NOMO-1 treated with dmso at 0.1 percent for 144 hours (cell line): ENCODE measurements at regions not wholly inside any gene's neighbourhood (a gene's known extent, or its start where the extent isn't known, plus 50 kb on each side); places are given as distances from the start of the nearest gene placed in this dataset.

ENCODE experiments used
- DNase-seq: peaks from one replicate; lab custom pipeline; 2025; ENCODE audit not compliant: unreplicated experiment; lab: John Stamatoyannopoulos, UW

DNA sequence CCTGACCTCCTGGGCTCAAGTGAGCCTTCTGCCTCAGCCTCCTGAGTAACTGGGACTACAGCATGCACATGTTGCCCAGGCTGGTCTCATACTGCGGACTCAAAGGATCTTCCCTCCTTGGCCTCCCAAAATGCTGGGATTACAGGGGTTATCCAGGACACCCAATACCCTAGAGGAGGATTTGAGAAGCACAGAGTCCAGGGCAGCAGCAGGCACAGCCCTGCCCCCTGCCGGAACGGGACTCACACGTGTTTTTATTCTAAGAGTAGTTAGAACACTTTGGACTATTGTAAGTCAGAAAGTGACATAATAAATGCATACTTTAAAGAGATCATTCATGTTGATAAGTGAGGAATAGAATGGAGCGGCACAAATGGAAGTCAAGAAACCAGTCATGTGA is 80.2 kb downstream of the C6orf118 start:
- DNase-seq = no peak

GRCh38 chr6:165227644-165228329 is 81.6 kb downstream of the C6orf118 start:
- no peak for DNase-seq

DNA sequence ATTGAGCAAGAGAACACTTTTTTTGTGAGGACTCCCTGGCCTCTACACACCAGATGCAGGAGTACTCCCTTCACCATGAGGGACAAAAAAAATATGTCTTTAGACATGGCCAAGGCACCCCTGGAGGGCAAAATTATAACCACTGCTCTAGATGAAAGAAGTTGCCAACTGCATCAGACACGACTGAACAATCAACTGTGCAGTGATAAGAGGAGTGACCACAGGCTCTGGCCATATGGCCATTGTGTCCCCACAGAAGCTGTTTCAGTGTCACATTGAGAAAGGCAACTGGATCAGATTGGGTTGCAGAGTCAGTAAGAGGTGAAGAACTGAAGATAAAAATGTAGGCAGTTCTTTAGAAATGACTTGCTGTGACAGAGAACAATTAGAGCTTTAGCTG is 85.7 kb downstream of the C6orf118 start:
- DNase-seq = no peak

GRCh38 chr6:165223101-165223500 is 86.3 kb downstream of the C6orf118 start:
- DNase-seq = no peak

DNA sequence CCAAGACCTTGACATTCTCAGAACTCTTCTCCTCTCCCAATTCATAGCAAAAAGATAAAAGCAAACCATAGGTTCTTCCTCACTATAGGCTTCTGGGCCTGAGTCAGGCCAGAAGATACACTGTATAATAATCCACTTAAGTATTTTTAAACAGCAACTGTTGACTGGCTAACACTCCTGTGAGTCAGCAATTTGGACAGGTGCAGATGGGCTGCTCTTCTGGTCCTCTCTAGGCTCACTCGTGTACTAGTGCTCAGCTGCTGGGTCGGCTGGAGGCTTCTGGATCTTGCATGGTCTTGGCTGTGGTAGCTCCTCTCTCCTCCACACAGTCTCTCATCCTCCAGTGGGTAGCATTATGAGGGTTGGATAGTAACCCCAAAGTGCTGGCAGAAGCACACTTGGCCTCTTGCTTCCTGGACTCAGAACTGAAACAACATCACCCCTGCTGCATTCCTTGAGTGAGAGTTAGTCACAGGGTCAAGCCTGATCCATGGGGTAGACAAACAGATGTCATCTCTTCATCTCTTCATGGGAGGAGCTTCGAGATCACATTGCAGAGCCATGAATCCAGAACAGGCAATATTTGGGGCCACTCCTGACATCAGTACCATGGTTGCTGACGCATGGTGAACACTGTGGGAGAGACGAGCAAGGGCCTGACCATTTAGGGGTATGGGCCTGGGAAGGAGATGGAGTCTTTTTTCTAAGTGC is 86.9 kb downstream of the C6orf118 start:
- no peak for DNase-seq

- DNase-seq = no peak
These were observed 89.4 kb downstream of the C6orf118 start for GRCh38 chr6:165220045-165220444.

DNA sequence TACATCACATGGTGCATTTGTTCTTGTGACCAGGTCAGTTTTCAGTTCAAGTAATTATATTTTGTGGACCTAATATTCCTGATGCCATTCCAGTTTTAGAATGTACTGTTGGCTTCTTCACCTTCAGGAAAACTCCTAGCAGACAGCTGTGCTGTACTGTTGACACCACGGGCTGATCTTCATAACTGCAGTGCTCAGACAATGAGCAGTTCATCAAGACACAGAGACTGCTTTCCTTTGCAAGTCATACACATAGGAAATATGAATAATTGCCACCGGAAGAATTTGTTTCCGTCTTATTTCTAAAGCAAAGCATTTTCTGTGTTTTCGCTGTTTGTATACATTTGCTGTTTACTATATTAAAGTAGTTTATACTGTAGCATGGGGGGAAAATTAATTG is 89.8 kb downstream of the C6orf118 start:
- no peak for DNase-seq

DNA sequence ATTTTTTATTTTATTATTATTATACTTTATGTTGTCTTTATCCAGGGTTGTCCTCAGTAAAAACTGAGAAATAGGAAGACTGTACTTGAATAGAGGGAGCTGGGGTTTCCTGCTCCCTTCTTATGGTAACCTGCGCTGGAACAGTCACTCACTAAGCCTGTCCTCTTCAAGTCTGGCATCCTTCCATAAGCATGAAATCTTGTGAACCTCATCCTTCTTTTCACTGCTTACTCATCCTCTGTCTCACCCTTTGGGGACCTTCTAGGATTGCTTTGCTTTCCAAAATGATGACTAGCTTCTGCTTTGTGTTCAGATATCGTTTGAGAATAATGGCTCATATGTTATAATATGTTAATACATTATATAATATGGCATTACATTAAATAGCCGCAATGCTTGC is 90.6 kb downstream of the C6orf118 start:
- DNase-seq = no peak

DNA sequence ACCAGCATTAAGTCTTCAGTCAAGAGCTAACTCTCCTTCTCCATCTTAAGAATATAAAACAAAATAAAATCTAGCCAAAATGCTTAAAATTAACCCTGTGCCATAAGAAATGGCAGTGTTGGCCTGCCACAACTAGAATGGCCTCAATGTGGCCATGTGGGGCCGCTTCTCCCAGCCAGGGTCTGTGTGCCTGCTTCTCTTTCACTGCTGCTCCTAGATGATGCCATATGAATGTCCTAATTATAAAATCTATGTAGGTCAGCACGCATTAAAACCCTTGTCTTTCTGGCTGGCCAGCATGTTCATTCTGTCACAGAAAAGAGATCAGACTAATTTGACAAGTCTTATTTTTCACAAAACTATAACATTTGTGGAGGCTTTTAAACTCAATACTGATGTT is 102.6 kb downstream of the C6orf118 start:
- DNase-seq = no peak

GRCh38 chr6:165205632-165206031 is 103.8 kb downstream of the C6orf118 start:
- no peak for DNase-seq

- no peak for DNase-seq
These were observed 104.4 kb downstream of the C6orf118 start for GRCh38 chr6:165204807-165205545.

- no peak for DNase-seq
These were observed 109.2 kb downstream of the C6orf118 start for GRCh38 chr6:165200178-165200577.

- no peak for DNase-seq
These were observed 117.9 kb downstream of the C6orf118 start for GRCh38 chr6:165191461-165191860.

DNA sequence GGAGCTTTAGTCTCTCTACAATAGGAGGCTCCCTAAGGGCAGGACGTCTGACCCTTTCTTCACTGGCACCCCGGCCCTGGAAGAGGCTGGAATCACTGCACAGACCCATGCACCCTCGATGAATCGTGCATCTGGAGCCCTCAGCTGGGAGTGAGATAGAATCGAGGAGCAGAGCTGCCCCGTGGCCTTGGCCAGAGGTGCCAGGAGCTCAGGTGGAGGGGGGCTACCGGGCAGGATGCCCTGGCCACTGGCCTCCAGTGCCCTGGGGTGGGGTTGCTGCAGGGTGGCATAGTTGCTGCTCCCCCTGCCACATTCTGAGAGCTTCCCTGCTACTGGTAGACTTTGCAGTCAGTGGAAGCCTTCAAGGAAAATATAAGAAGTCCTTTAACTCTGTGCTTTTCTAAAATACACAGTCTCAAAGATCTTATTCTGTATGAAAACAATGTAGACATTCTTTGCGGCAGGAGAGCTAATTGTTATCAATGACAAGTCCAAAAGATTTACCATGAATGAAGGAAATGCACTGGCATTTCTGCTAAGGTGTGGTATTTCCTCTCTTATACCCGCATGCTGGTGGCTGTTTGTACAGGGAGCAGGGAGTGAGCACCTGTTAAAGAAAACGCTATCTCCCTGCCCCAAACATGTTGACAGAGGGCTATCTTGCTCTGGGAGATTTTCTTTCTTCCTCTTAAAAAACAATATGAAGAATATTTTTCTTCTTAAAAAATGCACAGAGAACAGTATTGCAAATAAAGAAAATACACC is 122.8 kb downstream of the C6orf118 start:
- DNase-seq = no peak

- DNase-seq = no peak
These were observed 123.4 kb downstream of the C6orf118 start for GRCh38 chr6:165186041-165186440.

GRCh38 chr6:165184192-165184979 is 125.0 kb downstream of the C6orf118 start:
- DNase-seq = no peak

DNA sequence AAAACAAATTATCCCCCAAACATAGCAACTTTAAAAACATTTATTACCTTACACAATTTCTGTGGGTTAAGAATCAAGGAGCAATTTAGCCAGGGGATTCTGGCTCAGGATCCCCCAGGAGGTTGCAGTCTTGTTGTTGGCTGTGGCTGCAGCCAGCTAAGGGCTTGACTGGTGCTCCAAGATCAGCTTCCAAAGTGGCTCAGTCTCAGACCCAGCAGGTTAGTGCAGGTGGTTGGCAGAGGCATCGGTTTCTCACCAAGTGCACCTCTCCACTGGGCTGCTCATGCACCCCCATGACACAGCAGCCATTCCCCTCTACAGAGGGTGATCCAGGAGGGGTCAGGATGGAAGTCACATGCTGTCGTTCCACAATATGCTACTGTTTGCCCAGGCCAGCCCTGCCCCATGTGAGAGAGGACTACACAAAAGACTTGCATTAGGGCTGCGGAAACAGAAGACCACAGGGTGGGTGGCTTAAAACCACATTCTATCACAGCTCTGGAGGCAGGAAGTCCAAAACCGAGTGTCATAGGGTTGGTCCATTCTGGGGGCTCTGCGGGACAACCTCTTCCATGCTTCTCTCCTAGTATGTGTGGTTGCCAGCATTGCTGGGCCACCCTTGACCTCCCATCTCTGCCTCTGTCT is 125.8 kb downstream of the C6orf118 start:
- no peak for DNase-seq

DNA sequence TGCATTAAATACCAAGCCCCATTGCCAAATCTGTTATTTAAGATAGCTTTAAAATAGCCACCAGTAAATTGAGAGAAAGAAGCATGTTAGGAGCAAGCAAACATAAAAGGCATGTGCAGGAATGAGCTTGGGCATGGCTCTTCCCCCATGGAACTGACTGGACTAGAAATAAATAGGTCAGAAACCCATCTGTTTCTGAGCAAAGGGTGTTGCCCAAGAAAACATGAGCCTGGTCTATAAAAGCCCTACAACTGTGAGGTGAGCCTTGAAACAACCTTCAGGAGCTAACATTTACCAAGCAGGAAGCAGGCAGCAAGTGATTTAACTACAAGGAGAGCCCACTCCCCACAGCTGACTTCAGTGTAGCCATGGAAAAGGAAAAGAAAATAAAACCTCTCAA is 126.3 kb downstream of the C6orf118 start:
- no peak for DNase-seq

DNA sequence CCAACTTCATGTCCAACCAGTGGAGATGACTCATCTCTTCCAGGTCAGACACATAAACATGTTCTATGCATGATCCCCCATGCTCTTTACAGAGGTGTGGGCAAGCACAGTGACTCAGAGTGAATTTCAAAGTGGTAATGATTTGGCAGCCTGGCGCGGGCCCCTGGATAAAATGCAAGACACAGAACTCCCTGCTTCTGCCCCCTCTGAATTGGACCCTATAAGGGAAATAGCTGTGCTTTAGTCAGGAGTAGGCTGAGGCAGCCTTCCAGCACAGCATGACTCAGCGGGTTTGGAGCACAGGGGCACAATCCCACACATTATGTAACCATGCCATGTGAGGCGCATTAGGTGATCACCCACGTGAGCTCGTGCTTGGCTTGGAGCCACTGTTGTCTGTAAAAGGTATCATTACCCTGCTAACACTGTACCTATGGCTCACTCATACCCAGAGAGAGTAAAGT is 127.4 kb downstream of the C6orf118 start:
- DNase-seq = no peak

DNA sequence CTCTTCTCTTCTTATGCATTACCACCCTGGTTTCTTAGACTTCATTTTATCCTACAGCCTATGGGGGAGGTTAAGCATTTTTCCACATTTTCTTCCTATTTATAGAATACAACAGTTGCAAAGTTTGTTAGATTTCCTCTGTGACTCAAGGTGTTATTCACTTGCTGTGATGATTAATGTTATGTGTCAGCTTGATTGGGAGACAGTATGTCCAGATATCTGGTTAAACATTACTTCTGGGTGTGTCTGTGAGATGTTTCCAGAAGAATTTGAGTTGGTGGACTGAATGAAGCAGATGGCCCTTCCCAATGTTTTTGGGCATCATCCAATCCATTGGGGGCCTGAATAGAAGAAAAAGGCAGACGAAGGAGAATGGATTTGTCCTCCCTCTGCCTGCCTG is 131.3 kb downstream of the C6orf118 start:
- no peak for DNase-seq
